CD1c-positive myeloid dendritic cell (primary cell): ENCODE measurements at regions not wholly inside any gene's neighbourhood (a gene's known extent, or its start where the extent isn't known, plus 50 kb on each side); places are given as distances from the start of the nearest gene placed in this dataset.
A peak's percentile ranks its signal among the peaks of the same experiment; 100 is the strongest.
"Not testable (repeated sequence)": the region's sequence is repeated elsewhere in the genome, so short reads cannot be mapped to it uniquely, and the experiment has no call there.

Experiments used
- DNase-seq: peaks from one replicate; pipeline ENCODE4 v3.0.0-alpha.2; 2016; ENCODE audit errors: extremely low spot score

GRCh38 chr7:21318916-21319270, 109.0 kb upstream of the SP4 start:
- peak; percentile 8 for DNase-seq

GRCh38 chr7:21326241-21326640, 101.6 kb upstream of the SP4 start:
- no peak for DNase-seq

- DNase-seq, result no peak
Observed at GRCh38 chr7:21326921-21327320, 101.0 kb upstream of the SP4 start.

- no peak for DNase-seq
Observed at GRCh38 chr7:21327422-21328409, 100.2 kb upstream of the SP4 start.

- no peak for DNase-seq
Observed at GRCh38 chr7:21330462-21331178, 97.3 kb upstream of the SP4 start.

GRCh38 chr7:21334906-21335305, 93.0 kb upstream of the SP4 start:
- DNase-seq, result no peak

- DNase-seq, result no peak
Observed at GRCh38 chr7:21336743-21337142, 91.1 kb upstream of the SP4 start.

- peak; percentile 16 for DNase-seq
Observed at GRCh38 chr7:21338728-21339164, 89.1 kb upstream of the SP4 start.

GRCh38 chr7:21344900-21345299, 83.0 kb upstream of the SP4 start:
- not testable (repeated sequence) for DNase-seq

- no peak for DNase-seq
Observed at GRCh38 chr7:21345361-21345760, 82.5 kb upstream of the SP4 start.

- DNase-seq, result no peak
Observed at GRCh38 chr7:21346297-21346696, 81.6 kb upstream of the SP4 start.

- DNase-seq, result peak; percentile 90
Observed at GRCh38 chr7:21352540-21353387, 75.1 kb upstream of the SP4 start.

GRCh38 chr7:21353388-21353780, 74.5 kb upstream of the SP4 start:
- DNase-seq, result no peak

- no peak for DNase-seq
Observed at GRCh38 chr7:21354284-21354683, 73.6 kb upstream of the SP4 start.

GRCh38 chr7:21355406-21355874, 72.4 kb upstream of the SP4 start:
- DNase-seq, result peak; percentile 86

- DNase-seq, result no peak
Observed at GRCh38 chr7:21356616-21357015, 71.3 kb upstream of the SP4 start.

- DNase-seq, result no peak
Observed at GRCh38 chr7:21357151-21358097, 70.5 kb upstream of the SP4 start.

GRCh38 chr7:21358648-21359047, 69.2 kb upstream of the SP4 start:
- DNase-seq, result peak; percentile 80

- no peak for DNase-seq
Observed at GRCh38 chr7:21359163-21359562, 68.7 kb upstream of the SP4 start.

GRCh38 chr7:21361413-21362125, 66.3 kb upstream of the SP4 start:
- no peak for DNase-seq
